Keratinocyte (primary cell): ENCODE measurements at regions not wholly inside any gene's neighbourhood (a gene's known extent, or its start where the extent isn't known, plus 50 kb on each side); places are given as distances from the start of the nearest gene placed in this dataset.

Experiments
- DNase-seq: peaks from one replicate; pipeline ENCODE4 v3.0.0-alpha.2; 2011; ENCODE audit warnings: low read depth, missing footprints, low spot score
- FAIRE-seq: peaks from 2 replicates; lab custom pipeline; 2011; peaks lifted over from hg19 to GRCh38; lab: Jason Lieb, UNC
- H2AFZ ChIP-seq: 2 replicates; pipeline ENCODE4 v1.6.0; 2012; ENCODE audit warnings: low read length, control low read depth, inconsistent platforms; ENCODE audit not compliant: control insufficient read depth
- H3K27ac ChIP-seq: 2 replicates; pipeline ENCODE4 v1.5.1; 2011; ENCODE audit warnings: low read length; ENCODE audit not compliant: control insufficient read depth, insufficient read depth
- H3K27me3 ChIP-seq: 3 replicates; pipeline ENCODE4 v1.6.0; 2011; ENCODE audit warnings: low read length; ENCODE audit not compliant: control insufficient read depth, insufficient read depth; ENCODE audit errors: extremely low read depth
- H3K36me3 ChIP-seq, 2 experiments: 2 replicates in 1 of 2; 3 replicates in 1 of 2; pipeline ENCODE4 v1.5.1; 2011; ENCODE audit warnings: low read length in 2 of 2, mild to moderate bottlenecking in 1 of 2; ENCODE audit not compliant: control insufficient read depth in 2 of 2, insufficient read depth in 2 of 2; ENCODE audit errors: extremely low read depth in 1 of 2
- H3K4me1 ChIP-seq: 3 replicates; pipeline ENCODE4 v1.5.1; 2011; ENCODE audit warnings: low read length; ENCODE audit not compliant: control insufficient read depth, insufficient read depth; ENCODE audit errors: extremely low read depth
- H3K4me2 ChIP-seq: 3 replicates; pipeline ENCODE4 v1.6.0; 2011; ENCODE audit warnings: low read depth, low read length; ENCODE audit not compliant: control insufficient read depth, insufficient read depth; ENCODE audit errors: extremely low read depth
- H3K4me3 ChIP-seq, 3 experiments: fragments of 200-600 bp in 1 of 3; sonication (generic) in 1 of 3; 2 replicates in 2 of 3; 3 replicates in 1 of 3; pipeline ENCODE4 v1.5.1; 2011 to 2016; ENCODE audit warnings: low read length in 3 of 3, mild to moderate bottlenecking in 3 of 3, control low read depth in 2 of 3, inconsistent platforms in 1 of 3, low read depth in 1 of 3, mixed read lengths in 1 of 3, mixed run types in 1 of 3, moderate library complexity in 1 of 3; ENCODE audit not compliant: control insufficient read depth in 2 of 3, insufficient read depth in 2 of 3; ENCODE audit errors: extremely low read depth in 1 of 3
- H3K79me2 ChIP-seq: 2 replicates; pipeline ENCODE4 v1.6.0; 2012; ENCODE audit warnings: low read length; ENCODE audit not compliant: control insufficient read depth, insufficient read depth
- H3K9ac ChIP-seq: 3 replicates; pipeline ENCODE4 v1.6.0; 2011; ENCODE audit warnings: low read length; ENCODE audit not compliant: control insufficient read depth, insufficient read depth; ENCODE audit errors: extremely low read depth
- H3K9me1 ChIP-seq: 3 replicates; pipeline ENCODE4 v1.6.0; 2011; ENCODE audit warnings: low read length; ENCODE audit not compliant: control insufficient read depth, insufficient read depth; ENCODE audit errors: extremely low read depth
- H3K9me3 ChIP-seq: 2 replicates; pipeline ENCODE4 v1.5.1; 2012; ENCODE audit warnings: low read depth, low read length; ENCODE audit not compliant: control insufficient read depth
- H4K20me1 ChIP-seq: 3 replicates; pipeline ENCODE4 v1.6.0; 2011; ENCODE audit warnings: low read length; ENCODE audit not compliant: control insufficient read depth, insufficient read depth; ENCODE audit errors: extremely low read depth
- CTCF ChIP-seq, 3 experiments: IDR thresholded peaks in 1 of 3; conservative IDR thresholded peaks in 1 of 3; optimal IDR thresholded peaks in 1 of 3; 2 replicates in 2 of 3; 3 replicates in 1 of 3; pipeline versions ENCODE3 to v1.5.1; 2011; ENCODE audit warnings: low read length in 3 of 3, mild to moderate bottlenecking in 3 of 3, moderate library complexity in 2 of 3, control low read depth in 1 of 3, inconsistent platforms in 1 of 3; ENCODE audit not compliant: insufficient read depth in 2 of 3; ENCODE audit errors: extremely low read depth in 1 of 3
- EZH2 ChIP-seq: IDR thresholded peaks from one replicate; pipeline ENCODE4 v1.6.1; 2012; ENCODE audit warnings: inconsistent platforms, mild to moderate bottlenecking, low read length, moderate library complexity
- dilution Hi-C: fragments of 300-500 bp; cut with MboI; formaldehyde crosslinking; loops from one replicate; pipeline ENCODE4 v1.7.0; 2020; ENCODE audit warnings: low sequenced_read_pairs; ENCODE audit not compliant: extremely low pct_ligation_motif_present

GRCh38 chr6:134502614-134503549 lies 185.0 kb upstream of the SGK1 start:
- Histone ChIP-seq H2AFZ (peak overlapping the region; percentile 83), H3K9me1 (no peaks in the 10 kb centered on the region), H3K27me3 (no peaks in the 10 kb centered on the region), H3K79me2 (no peaks in the 10 kb centered on the region), H3K9ac (peak overlapping the region; percentile 46), H3K4me3 (peak overlapping the region in 1 of 3 experiments; percentile 4), H4K20me1 (no peaks in the 10 kb centered on the region), H3K27ac (peak overlapping the region; percentile 87), H3K36me3 (no peaks in the 10 kb centered on the region), H3K4me1 (peaks cover 22% of the 10 kb centered on the region), H3K9me3 (no peaks in the 10 kb centered on the region), H3K4me2 (peak overlapping the region; percentile 55)
- DNase-seq (no peak), FAIRE-seq (peak; percentile 98)
- dilution Hi-C loops: no loop called here
- no peak for TF ChIP-seq CTCF (optimal IDR thresholded peaks at IDR 0.05 in 1 of 3, IDR thresholded peaks at IDR 0.05 in 1 of 3, conservative IDR thresholded peaks at IDR 0.05 in 1 of 3; ENCODE audit: extremely low read depth in 1 of 3, insufficient read depth in 2 of 3, low read length in 3 of 3)
- no peak for TF ChIP-seq EZH2

GRCh38 chr6:134495890-134496248 lies 178.0 kb upstream of the SGK1 start:
- Histone ChIP-seq H3K4me2 (peak overlapping the region; percentile 67), H3K4me3 (no peak overlapping the region), H3K79me2 (no peaks in the 10 kb centered on the region), H3K9ac (peak overlapping the region; percentile 44), H3K27me3 (no peaks in the 10 kb centered on the region), H4K20me1 (no peaks in the 10 kb centered on the region), H3K9me1 (no peaks in the 10 kb centered on the region), H3K4me1 (peaks cover 7% of the 10 kb centered on the region), H2AFZ (peak overlapping the region; percentile 90), H3K9me3 (no peaks in the 10 kb centered on the region), H3K27ac (peak overlapping the region; percentile 47), H3K36me3 (no peaks in the 10 kb centered on the region)
- FAIRE-seq (peak; percentile 67), DNase-seq (peak; percentile 49)
- no peak for TF ChIP-seq EZH2
- no peak for TF ChIP-seq CTCF (optimal IDR thresholded peaks at IDR 0.05 in 1 of 3, IDR thresholded peaks at IDR 0.05 in 1 of 3, conservative IDR thresholded peaks at IDR 0.05 in 1 of 3; ENCODE audit: extremely low read depth in 1 of 3, insufficient read depth in 2 of 3, low read length in 3 of 3)
- dilution Hi-C loops: no loop called here
